ENCODE measurements at regions not wholly inside any gene's neighbourhood (a gene's known extent, or its start where the extent isn't known, plus 50 kb on each side); places are given as distances from the start of the nearest gene placed in this dataset.

DNA sequence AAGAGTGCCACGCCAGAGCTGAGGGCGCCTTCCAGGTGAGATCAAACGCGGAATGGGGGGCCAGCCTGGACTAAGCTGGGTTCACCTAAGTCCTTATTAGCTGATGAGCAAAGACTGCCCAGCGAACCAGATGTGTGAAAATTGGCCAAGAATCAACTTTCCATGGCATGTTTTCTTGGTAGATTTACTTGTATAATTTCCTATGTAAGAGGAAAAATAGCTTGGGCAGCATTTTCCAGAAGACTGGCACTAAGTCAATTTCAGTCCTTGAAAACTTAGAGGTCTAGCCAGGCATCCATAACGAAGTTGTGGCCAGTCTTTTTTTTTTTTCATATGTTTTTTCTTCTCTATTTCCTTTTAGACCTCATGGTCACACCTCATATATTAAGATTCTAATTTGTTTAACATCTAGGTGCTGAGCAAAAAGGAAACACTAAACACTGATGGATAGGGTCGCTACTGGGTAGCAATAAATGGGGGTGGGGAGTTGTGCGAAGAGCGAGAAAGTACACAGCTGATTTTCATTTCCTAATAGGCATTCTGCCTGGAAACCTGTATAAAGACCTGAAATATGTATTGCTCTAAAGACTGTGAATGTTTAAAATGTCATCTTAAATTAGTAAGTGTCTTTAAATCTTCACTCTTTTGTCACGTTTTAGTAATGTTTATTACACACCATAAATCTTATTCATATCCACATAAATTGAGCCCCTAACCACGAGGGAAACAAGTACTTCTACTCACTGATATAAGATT, 188.8 kb downstream of the CD83 start:
- TF ChIP-seq, protein P1, sequence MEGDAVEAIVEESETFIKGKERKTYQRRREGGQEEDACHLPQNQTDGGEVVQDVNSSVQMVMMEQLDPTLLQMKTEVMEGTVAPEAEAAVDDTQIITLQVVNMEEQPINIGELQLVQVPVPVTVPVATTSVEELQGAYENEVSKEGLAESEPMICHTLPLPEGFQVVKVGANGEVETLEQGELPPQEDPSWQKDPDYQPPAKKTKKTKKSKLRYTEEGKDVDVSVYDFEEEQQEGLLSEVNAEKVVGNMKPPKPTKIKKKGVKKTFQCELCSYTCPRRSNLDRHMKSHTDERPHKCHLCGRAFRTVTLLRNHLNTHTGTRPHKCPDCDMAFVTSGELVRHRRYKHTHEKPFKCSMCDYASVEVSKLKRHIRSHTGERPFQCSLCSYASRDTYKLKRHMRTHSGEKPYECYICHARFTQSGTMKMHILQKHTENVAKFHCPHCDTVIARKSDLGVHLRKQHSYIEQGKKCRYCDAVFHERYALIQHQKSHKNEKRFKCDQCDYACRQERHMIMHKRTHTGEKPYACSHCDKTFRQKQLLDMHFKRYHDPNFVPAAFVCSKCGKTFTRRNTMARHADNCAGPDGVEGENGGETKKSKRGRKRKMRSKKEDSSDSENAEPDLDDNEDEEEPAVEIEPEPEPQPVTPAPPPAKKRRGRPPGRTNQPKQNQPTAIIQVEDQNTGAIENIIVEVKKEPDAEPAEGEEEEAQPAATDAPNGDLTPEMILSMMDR (IDR thresholded peaks at IDR 0.05; ENCODE audit: insufficient read depth, low read depth, low read length) = no peak
- TF ChIP-seq EZH2 (IDR thresholded peaks at IDR 0.05; ENCODE audit: insufficient read depth, low read length) = no peak
